DMS79 (cell line): ENCODE measurements at regions not wholly inside any gene's neighbourhood (a gene's known extent, or its start where the extent isn't known, plus 50 kb on each side); places are given as distances from the start of the nearest gene placed in this dataset.
A peak's percentile ranks its signal among the peaks of the same experiment; 100 is the strongest.

Experiments
- DNase-seq: peaks from one replicate; lab custom pipeline; 2025; lab: John Stamatoyannopoulos, UW

DNA sequence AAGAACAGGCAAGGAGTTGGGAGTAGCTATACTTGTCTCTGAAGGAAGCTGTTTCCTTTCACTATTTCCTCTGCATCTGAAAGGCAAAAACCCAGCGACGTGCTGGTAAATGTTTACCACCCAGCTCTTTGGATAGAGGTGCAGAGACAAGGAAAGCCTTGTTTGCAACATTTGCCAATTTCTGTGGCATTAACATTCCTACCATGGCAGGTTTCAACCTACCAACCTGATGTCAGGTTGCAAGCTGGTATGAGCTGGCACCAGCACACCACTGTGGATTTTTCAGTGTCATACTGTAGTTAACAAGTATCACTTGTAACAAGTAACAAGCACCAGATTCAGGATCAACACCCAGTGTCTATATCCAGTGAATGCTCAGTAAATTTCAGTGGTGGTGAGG, 294.8 kb upstream of the TMPO start:
- DNase-seq, result no peak

DNA sequence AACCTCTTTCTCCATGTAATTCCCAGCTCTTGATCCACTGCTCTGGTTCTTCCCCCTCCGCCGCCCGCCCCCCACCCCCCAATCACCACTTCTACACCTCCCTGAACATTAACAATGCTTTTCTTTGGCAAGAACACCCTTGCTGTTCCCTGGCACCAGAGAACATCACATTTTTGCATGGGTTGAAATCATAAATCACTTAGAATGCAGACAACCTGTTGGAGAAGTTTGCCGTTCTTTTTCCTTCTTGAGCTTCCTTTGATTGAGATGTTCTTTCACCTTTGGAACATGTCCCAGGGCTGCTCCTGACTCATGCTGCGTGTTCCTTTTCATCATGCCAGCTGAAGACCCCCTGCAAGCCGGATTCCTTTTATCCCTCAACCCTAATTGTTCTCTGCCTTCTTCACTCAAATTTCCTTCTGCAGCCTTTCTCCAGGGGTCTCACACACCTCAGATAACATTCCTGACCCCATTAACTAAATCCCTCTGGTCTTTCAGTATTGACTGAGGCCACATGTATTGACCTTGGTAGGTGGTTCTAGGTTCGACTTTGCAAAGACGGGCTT, 294.1 kb upstream of the TMPO start:
- no peak for DNase-seq

DNA sequence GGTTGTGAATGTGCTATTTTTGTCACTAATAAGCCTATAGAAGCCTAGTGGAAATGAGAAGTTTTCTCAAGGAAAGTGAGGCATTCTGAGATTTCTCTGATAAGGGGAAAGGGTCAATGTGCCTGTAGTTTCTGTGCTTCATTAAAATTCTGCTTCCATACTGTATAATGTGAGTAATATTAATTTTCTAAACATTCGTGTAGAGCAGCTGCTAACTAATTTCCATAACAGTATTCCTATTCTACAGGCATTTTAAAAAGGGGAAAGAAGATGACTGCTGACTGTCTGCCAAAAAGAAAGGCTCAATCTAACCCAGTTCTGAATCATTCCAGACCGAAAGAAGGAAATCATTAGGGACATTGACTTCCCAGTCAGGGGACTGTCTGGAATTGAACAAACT, 293.3 kb upstream of the TMPO start:
- no peak for DNase-seq

DNA sequence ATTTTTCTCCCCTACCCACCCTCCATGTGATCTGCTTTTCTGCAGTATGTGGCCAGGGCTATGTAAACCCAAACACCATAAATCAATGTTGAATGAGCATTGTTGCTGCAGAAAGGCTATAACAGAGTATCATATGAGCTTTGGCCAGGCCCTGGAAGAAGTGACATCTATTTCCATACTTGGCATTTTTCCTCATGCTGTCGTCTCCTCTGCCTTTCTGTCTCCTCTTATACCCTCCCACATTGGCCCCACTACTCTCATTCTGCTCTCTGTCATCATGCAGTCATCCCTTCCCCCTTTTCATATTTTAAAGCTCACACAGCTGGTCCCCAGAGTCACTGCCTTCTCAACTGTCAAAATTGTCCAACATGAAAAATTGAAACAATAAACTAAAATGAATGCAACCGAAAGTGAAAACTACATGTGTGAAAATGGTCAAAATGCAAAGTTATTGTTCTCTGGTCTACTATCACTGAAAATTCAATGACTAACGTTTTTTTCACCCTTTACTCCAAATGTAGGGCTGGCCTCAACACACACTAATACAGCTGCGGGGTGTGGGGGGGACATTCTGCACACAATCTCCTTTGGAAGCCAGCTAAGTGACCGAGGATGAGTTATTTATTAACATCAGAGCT, 290.7 kb upstream of the TMPO start:
- DNase-seq, result no peak

DNA sequence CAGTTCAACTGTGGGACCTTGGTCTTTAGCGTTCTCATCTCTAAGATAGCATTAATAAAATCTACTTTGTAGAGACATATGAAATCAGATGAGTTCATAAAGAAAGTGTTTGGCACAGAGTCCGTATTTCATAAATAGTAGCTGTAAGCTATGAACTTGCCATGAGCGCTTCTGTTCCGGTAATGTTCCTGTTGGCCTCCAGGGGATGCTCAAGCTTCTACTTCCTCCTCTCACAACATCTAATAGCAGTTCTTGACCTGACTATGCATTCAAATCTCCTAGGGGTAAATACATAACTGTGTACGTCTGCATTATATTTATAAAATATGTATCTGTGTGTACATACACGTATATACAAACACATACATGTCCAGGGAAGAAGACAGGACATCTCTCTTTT, 288.2 kb upstream of the TMPO start:
- DNase-seq, result no peak

DNA sequence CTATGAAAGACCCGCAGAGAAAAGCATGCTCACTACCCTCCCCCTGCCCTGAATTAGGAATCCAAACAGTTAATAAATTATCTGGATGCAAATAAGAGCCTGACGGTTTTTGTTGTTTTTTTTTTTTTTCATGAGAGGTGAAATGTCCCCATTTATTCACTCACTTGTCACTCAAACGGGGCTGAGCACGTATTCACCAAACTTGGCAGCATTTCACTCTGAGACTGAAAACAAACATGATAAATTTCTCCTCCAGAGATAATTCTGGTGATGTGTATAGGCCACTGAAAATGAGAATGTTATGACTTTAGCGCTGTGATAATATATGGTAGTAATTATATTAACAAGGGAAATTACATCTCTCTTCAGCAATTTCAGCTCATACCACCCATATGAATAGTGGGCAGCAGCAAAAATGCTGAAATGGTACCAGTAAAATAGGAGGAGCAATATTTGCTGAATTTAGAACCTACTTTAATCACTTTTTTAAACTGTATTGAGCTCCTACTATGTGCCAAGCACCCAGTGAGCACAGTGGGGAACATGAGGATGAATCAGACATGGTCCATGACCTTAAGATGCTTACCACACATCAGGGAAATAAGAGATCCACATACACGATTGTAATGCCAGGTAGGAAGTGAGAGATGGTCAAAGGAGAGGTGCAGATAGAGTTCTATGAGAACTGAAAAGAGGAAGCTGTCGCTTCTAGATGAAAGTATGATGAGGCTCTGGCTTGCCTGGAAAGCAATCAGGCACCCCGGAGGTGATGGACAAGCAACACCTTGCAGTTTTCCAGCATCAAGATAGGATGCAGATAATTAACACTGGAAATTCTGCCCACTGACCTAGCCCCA, 286.5 kb upstream of the TMPO start:
- no peak for DNase-seq

DNA sequence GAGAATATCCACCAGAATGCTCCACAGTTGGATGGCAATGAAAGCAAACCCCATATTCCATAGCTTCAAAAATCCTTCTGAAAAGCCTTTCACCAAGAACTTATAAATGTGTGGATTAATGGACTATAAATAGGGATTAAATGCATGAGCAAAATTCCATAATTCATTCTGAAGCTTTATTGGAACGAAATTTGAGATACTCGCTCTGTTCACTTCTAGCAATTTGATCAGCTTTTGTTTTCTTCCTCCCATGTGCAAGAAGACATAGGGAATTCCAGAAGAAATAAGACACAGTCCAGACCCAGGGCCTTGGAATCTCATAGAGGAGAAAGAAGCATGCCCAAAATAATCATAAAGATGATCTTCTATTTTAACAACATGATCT, 285.9 kb upstream of the TMPO start:
- DNase-seq, result no peak

DNA sequence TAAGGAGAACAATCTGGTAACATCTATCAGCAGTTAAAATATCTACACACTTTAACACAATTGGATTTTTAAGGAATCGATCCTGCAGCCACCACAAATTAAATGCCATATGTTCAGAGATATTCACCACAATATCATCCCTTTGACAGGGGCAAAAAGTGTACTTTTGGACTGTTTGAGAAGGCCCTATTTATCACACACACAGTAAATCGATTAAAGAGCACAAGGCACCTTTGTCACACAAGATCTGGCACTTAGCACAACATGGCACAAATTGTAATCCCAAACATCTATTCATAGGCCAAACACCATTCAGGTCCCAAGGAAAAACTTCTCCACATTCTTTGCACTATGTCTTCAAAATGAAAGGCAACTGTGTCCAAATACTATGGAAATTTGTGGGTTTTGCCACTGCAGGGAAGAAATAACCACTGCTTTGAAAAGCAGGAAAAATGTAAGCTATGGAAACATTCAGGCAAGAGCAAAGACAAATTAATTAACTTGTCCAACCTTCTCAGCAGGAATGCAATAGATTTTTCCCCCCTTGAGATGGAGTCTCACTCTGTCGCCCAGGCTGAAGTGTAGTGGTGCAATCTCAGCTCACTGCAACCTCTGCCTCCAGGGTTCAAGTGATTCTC, 282.5 kb upstream of the TMPO start:
- DNase-seq, result no peak

DNA sequence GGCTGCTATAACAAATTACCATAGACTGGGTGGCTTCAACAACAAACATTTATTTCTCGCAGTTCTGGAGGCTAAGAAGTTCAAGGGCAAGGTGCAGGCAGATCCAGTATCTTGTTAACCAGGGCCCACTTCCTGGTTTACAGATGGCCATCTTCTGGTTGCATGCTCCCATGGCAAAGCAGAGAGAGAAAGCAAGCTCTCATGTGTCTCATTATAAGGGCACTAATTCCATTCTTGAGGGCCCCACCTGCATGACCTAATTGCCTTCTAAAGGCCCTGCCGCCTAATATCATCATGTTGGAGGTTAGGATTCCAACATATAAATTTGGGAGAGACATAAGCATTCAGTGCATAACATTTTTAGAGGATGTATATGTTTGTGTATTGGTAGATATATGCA, 280.1 kb upstream of the TMPO start:
- no peak for DNase-seq

DNA sequence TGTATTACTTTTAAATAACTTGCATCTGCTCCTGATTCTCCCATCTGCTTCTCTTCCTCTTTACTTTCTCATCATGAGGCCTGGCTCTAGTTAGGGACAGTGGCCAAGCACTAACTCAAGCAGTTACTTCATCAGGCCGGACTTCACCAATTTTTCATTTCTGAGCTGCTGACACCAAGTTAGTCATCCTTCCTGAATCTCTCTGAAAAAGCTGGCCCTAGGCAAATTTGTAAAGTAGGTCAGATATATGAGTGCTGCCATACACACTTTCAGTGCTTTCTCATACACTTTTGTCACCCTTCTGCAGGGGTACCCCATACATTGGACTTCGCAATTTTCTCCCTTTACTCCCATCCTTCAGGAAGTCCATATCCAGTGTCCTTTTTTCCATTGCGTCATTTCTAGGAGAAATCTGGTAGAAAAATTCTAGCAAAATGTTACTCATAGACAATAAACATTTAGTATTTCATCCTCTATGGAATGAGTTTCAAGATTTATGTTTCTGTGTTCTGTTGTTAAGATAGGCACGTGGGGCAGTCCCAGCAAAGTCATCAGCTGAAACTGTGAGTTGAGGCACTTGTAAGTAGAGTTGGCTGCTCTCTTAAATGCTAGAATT, 276.8 kb upstream of the TMPO start:
- no peak for DNase-seq

DNA sequence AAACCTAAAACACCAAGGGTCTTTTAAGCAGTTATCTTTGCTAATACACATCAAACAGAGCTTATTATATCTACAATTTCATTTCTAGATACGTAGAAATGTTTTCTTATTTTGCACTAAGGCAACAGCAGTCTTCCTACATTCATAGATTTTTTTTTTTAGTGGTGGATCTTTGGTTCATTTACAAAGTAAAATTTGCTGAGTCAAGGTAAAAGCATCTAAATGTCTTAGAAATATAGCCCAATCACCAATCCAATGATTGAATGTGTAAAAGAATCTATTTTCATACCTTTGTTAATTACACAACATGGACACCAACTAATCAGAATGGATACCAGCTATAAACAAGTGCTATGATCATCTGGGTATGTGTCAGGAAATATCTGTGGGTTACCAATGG, 272.2 kb upstream of the TMPO start:
- no peak for DNase-seq

DNA sequence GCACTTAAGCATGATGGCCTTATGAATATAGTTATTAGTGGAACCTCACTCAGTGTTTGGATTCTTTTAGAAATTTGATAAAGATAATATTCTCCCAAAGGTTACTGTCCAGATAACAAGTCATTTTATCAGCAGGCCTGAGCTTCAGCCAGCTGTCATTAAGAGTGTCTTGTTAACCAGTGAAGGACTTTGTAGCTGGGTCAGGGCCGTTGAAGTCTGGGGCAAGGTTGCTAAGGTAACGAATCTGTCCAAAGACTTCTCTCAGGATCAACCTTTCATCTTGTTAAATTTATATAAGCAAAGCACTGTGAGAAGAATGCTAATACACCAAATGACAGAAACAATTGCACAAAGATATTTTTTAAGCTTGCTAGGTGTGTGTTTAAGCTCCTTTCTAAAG, 271.3 kb upstream of the TMPO start:
- no peak for DNase-seq

DNA sequence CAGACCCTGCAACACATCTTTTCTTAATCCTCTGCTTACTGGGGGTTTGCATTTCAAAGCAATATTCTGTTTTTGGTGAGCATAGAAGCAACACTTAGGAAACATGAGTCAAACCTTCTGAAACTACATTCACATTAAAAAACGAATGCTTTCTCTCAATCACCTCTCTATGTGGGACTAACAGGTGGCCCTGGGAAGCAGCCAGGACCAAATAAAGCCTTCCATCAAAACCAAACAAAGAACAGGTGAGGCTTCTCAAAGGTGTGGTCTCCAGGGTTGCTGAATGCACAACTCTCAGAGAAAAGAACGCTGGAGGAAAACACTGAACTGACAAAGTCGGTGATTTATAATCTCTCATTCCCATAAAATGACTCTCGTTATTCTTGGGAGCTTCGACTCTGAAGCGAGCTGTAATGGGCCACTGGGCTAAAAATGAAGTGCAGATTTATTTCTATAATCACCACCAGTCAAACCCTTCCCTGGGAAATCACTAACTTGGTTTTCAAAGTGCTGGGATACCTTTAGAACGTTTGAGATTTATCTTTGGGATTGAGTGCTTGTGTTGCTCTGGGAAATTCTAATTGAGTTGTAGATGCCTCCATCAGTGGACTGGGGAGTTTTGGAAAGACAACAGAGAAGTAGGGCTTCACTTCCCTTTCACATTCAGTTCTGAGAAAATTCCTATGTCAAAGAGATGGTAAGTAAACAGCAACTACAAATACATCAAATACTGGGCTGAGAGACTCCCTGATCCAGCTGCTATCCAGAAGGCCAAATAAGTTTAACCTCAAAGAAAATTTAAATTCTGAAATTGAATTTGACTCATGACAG, 262.0 kb upstream of the TMPO start:
- DNase-seq, result peak; percentile 7

DNA sequence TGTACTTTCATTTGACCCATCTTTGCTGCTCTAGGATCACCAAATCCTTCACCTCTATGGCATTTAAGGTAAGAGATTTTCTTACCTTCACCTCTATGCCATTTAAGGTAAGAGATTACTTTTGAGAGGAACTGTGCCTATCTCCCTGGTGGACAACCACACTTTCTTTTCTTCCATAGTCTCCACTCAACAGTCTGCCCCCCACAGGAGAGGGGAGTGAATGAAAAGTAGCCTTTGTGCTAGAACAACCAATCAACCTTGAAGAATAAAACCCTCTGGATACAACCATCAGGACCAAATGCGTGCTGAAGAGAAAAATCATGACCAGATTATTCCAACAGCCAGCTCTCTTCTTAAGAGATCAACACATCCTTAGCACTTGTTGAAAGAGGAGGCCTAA, 258.6 kb upstream of the TMPO start:
- DNase-seq, result no peak

DNA sequence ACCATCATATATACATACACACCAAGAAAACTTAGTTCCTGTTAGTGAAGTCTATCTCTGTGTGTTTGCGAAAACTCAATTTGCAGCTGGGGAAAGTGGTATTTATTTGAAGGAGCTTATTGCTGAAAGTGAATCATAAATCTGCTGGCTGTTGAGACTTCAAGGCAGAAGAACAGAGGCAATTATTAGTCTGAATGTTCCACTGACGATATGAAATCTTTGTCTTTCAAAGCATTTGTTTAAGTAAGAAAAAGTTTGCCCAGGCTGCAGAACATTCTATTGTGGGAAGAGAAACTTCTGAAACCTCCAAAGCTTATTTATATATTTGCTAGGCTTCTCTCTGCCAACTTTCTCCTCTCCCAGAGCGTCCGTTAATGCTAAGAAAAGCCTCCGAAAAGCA, 255.7 kb upstream of the TMPO start:
- no peak for DNase-seq

DNA sequence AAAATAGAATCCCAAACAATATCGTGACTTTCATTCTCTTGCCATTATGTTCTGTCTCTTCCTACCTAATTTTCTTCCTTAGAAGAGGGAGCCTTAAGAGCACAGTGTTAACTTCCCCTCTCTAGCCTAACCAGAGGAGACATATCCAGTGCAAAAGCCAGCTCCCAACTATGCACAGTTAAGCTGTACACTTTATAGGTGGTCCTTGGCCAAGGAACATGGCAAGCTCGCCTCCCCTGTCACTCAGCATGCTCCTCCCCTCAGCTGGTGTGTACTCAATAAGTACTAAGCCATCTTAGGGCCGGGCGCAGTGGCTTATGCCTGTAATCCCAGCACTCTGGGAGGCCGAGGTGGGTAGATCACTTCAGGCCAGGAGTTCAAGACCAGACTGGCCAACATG, 255.1 kb upstream of the TMPO start:
- DNase-seq, result no peak

DNA sequence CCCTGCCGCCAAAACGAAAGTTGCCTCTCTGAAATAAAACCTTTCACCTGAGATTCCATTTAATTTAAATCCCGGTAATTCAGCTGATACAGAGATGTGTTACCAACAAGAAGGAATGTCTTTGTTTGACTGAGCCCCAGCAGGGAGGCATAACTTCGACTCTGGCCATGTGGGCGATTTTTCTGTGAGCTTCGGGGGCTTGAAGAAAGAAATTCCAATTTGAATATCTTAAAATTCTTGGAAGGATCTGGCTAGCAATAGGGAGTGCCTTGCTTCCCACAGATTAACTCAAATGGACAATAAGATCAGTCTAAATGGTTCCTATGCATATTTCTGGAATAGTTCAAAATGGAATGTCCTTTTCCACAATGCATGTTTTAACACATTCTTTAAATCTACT, 252.5 kb upstream of the TMPO start:
- no peak for DNase-seq

DNA sequence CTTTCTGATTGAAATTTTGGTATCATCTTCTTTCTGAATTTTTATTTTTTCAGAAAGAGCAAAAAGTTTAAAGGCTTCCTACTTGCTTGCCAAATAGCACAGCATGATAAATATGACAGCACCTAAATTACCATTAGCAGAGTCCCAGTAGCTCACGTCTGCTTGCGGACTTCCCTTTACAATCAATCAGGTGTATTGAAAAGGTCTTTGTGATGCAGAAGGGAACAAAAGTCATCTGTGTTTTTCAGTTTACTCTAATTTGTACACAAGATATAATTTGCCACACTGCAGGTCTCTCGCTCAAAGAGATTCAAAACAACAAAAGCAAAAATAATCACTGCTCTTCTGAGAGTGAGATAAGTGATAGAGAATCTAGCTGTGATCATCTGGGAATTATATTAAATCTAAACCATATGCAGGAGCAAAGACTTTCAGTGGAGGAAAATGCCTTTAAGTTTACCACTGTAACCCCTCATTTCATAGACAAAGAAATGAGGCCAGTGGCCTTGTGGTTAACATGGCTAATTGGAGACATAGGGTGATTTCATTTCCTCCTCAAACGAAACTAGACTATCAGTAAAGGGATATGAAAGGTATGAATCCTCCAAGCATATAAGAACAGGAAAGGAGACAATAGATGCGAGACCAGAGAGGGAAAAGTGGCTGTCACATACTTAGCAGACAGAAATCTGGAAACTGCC, 240.8 kb upstream of the TMPO start:
- no peak for DNase-seq

DNA sequence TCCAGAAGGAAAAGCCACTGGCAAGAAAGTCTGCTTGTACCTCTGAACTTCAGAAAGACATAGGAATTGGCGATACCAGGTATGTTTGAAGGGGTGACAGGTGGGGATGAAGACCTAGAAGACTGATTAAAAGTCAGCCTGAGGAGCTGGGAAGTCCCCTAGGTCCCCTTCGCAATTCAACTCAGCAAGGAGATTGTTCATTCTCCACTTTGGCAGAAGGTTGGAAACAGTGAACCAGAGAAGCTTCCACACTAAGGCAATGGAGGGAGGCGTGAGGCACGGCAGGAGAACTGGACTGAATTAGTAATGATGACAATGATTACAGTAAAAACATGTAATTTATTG, 240.3 kb upstream of the TMPO start:
- no peak for DNase-seq

DNA sequence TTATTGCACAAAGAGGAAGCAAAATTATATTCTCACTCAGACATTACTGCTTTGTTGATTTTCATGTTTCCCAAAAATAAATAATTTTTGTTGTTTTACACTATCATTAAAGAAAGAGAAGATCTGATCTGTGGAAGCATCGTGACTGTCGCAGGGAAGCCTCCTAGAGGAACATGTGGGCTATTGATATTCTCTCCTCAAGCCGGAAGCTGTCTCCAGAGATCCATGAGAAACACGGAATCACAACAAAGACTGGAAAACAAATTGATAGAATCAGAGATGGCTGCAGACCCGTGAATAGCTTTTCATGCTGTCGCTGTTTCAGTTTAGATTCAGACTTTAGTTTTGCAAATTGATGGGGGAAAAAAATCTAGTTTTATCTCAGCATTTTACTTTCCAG, 235.2 kb upstream of the TMPO start:
- no peak for DNase-seq

DNA sequence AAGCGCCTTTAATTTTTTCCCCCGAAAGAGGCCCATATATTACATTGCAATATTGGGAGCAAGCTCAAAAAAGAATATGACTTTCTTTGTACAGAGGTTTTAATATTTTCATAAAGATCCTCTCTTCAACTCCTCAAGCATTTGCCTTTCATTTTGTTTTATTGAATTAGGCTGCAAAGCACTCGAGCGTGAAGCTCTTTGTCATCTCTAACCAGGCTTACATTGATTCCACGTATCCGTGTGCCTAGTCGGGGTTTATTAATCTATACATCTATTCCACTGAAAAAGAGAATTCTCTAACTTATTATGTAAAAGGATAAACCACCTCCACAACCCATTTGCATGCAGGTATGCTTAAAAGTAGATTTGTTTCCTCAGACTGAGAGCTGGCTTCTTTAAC, 234.8 kb upstream of the TMPO start:
- DNase-seq, result no peak
